ENCODE measurements at regions not wholly inside any gene's neighbourhood (a gene's known extent, or its start where the extent isn't known, plus 50 kb on each side); places are given as distances from the start of the nearest gene placed in this dataset.

GRCh38 chr3:157767607-157768006, 264.4 kb upstream of the VEPH1 start:
- Mint-ChIP-seq H3K27ac (no peak overlapping the region), H3K27me3 (no peaks in the 10 kb centered on the region), H3K4me3 (no peak overlapping the region), H3K36me3 (no peaks in the 10 kb centered on the region), H3K4me1 (ENCODE audit: low read depth) (no peaks in the 10 kb centered on the region), H3K9me3 (no peaks in the 10 kb centered on the region)
- CTCF ChIA-PET, result no interaction called here
- POLR2A ChIA-PET, result no interaction called here
- DNase-seq, result no peak
- intact Hi-C loops (cut with micrococcal nuclease), result no loop called here

GRCh38 chr3:157763644-157764043, 260.4 kb upstream of the VEPH1 start:
- Mint-ChIP-seq H3K36me3 (no peaks in the 10 kb centered on the region), H3K9me3 (no peaks in the 10 kb centered on the region), H3K27me3 (no peaks in the 10 kb centered on the region), H3K27ac (no peak overlapping the region), H3K4me3 (no peak overlapping the region), H3K4me1 (ENCODE audit: low read depth) (no peaks in the 10 kb centered on the region)
- ChIA-PET CTCF (no interaction called here), POLR2A (no interaction called here)
- no peak for DNase-seq
- intact Hi-C loops (cut with micrococcal nuclease), result no loop called here

GRCh38 chr3:157759311-157759710, 256.1 kb upstream of the VEPH1 start:
- DNase-seq, result no peak
- CTCF ChIA-PET, result no interaction called here
- Mint-ChIP-seq H3K27ac (no peak overlapping the region), H3K4me3 (no peak overlapping the region), H3K9me3 (no peaks in the 10 kb centered on the region), H3K36me3 (no peaks in the 10 kb centered on the region), H3K27me3 (no peaks in the 10 kb centered on the region), H3K4me1 (ENCODE audit: low read depth) (no peaks in the 10 kb centered on the region)
- intact Hi-C loops (cut with micrococcal nuclease), result no loop called here
- POLR2A ChIA-PET, result no interaction called here

GRCh38 chr3:157755233-157755632, 252.0 kb upstream of the VEPH1 start:
- Mint-ChIP-seq H3K4me1 (ENCODE audit: low read depth) (no peaks in the 10 kb centered on the region), H3K27me3 (no peaks in the 10 kb centered on the region), H3K9me3 (no peaks in the 10 kb centered on the region), H3K27ac (no peak overlapping the region), H3K4me3 (no peak overlapping the region), H3K36me3 (no peaks in the 10 kb centered on the region)
- DNase-seq, result no peak
- intact Hi-C loops (cut with micrococcal nuclease), result no loop called here
- ChIA-PET POLR2A (no interaction called here), CTCF (no interaction called here)

GRCh38 chr3:157754451-157754850, 251.2 kb upstream of the VEPH1 start:
- no peaks in the 10 kb centered on the region for H3K36me3 Mint-ChIP-seq
- H3K27me3 Mint-ChIP-seq, result no peaks in the 10 kb centered on the region
- H3K4me1 Mint-ChIP-seq (ENCODE audit: low read depth), result no peaks in the 10 kb centered on the region
- ChIA-PET POLR2A (no interaction called here), CTCF (no interaction called here)
- no peak overlapping the region for H3K27ac Mint-ChIP-seq
- DNase-seq, result no peak
- no peak overlapping the region for H3K4me3 Mint-ChIP-seq
- H3K9me3 Mint-ChIP-seq, result no peaks in the 10 kb centered on the region
- intact Hi-C loops (cut with micrococcal nuclease), result no loop called here

- no peaks in the 10 kb centered on the region for H3K9me3 Mint-ChIP-seq
- no peak overlapping the region for H3K4me3 Mint-ChIP-seq
- H3K27me3 Mint-ChIP-seq, result no peaks in the 10 kb centered on the region
- ChIA-PET CTCF (no interaction called here), POLR2A (no interaction called here)
- DNase-seq, result no peak
- intact Hi-C loops (cut with micrococcal nuclease), result no loop called here
- no peak overlapping the region for H3K27ac Mint-ChIP-seq
- H3K36me3 Mint-ChIP-seq, result no peaks in the 10 kb centered on the region
- H3K4me1 Mint-ChIP-seq (ENCODE audit: low read depth), result no peaks in the 10 kb centered on the region
Observed at GRCh38 chr3:157753787-157754136, 250.5 kb upstream of the VEPH1 start.

GRCh38 chr3:157752956-157753786, 250.0 kb upstream of the VEPH1 start:
- Mint-ChIP-seq H3K27ac (no peak overlapping the region), H3K4me1 (ENCODE audit: low read depth) (no peaks in the 10 kb centered on the region), H3K36me3 (no peaks in the 10 kb centered on the region), H3K27me3 (no peaks in the 10 kb centered on the region), H3K9me3 (no peaks in the 10 kb centered on the region), H3K4me3 (no peak overlapping the region)
- intact Hi-C loops (cut with micrococcal nuclease), result no loop called here
- POLR2A ChIA-PET, result no interaction called here
- DNase-seq, result no peak
- CTCF ChIA-PET, result no interaction called here

- Mint-ChIP-seq H3K27ac (no peak overlapping the region), H3K4me3 (no peak overlapping the region), H3K9me3 (no peaks in the 10 kb centered on the region), H3K27me3 (no peaks in the 10 kb centered on the region), H3K36me3 (no peaks in the 10 kb centered on the region), H3K4me1 (ENCODE audit: low read depth) (no peaks in the 10 kb centered on the region)
- CTCF ChIA-PET, result no interaction called here
- POLR2A ChIA-PET, result no interaction called here
- DNase-seq, result no peak
- intact Hi-C loops (cut with micrococcal nuclease), result no loop called here
Observed at GRCh38 chr3:157752554-157752953, 249.3 kb upstream of the VEPH1 start.

GRCh38 chr3:157751386-157751785, 248.2 kb upstream of the VEPH1 start:
- no peak overlapping the region for H3K4me3 Mint-ChIP-seq

GRCh38 chr3:157746391-157746790, 243.2 kb upstream of the VEPH1 start:
- POLR2A ChIA-PET, result no interaction called here
- Mint-ChIP-seq H3K4me1 (ENCODE audit: low read depth) (no peaks in the 10 kb centered on the region), H3K9me3 (peaks cover 11% of the 10 kb centered on the region), H3K27me3 (no peaks in the 10 kb centered on the region), H3K36me3 (no peaks in the 10 kb centered on the region), H3K27ac (no peak overlapping the region), H3K4me3 (no peak overlapping the region)
- intact Hi-C loops (cut with micrococcal nuclease), result no loop called here
- CTCF ChIA-PET, result no interaction called here
- DNase-seq, result no peak

More at GRCh38 chr3:157751386-157751785, 248.2 kb upstream of the VEPH1 start:
- ChIA-PET POLR2A (no interaction called here), CTCF (no interaction called here)
- intact Hi-C loops (cut with micrococcal nuclease), result no loop called here
- Mint-ChIP-seq H3K4me1 (ENCODE audit: low read depth) (no peaks in the 10 kb centered on the region), H3K27ac (no peak overlapping the region), H3K9me3 (no peaks in the 10 kb centered on the region), H3K36me3 (no peaks in the 10 kb centered on the region), H3K27me3 (no peaks in the 10 kb centered on the region)
- DNase-seq, result no peak

GRCh38 chr3:157741607-157742006, 238.4 kb upstream of the VEPH1 start:
- no peak overlapping the region for H3K27ac Mint-ChIP-seq
- H3K27me3 Mint-ChIP-seq, result no peaks in the 10 kb centered on the region
- no peaks in the 10 kb centered on the region for H3K36me3 Mint-ChIP-seq
- CTCF ChIA-PET, result no interaction called here
- POLR2A ChIA-PET, result no interaction called here
- no peaks in the 10 kb centered on the region for H3K4me1 Mint-ChIP-seq (ENCODE audit: low read depth)
- peaks cover 11% of the 10 kb centered on the region for H3K9me3 Mint-ChIP-seq
- intact Hi-C loops (cut with micrococcal nuclease), result no loop called here
- H3K4me3 Mint-ChIP-seq, result no peak overlapping the region
- DNase-seq, result no peak

GRCh38 chr3:157738441-157738840, 235.2 kb upstream of the VEPH1 start:
- POLR2A ChIA-PET, result no interaction called here
- Mint-ChIP-seq H3K27ac (no peak overlapping the region), H3K4me1 (ENCODE audit: low read depth) (no peaks in the 10 kb centered on the region), H3K9me3 (peaks cover 14% of the 10 kb centered on the region), H3K27me3 (no peaks in the 10 kb centered on the region), H3K36me3 (no peaks in the 10 kb centered on the region), H3K4me3 (no peak overlapping the region)
- intact Hi-C loops (cut with micrococcal nuclease), result no loop called here
- DNase-seq, result no peak
- CTCF ChIA-PET, result no interaction called here

GRCh38 chr3:157718800-157719199, 215.6 kb upstream of the VEPH1 start:
- Mint-ChIP-seq H3K27me3 (no peaks in the 10 kb centered on the region), H3K4me1 (ENCODE audit: low read depth) (no peaks in the 10 kb centered on the region), H3K27ac (no peak overlapping the region), H3K4me3 (no peak overlapping the region), H3K9me3 (peaks cover 8% of the 10 kb centered on the region), H3K36me3 (no peaks in the 10 kb centered on the region)
- DNase-seq, result no peak
- ChIA-PET POLR2A (no interaction called here), CTCF (no interaction called here)
- intact Hi-C loops (cut with micrococcal nuclease), result no loop called here

All from activated CD4-positive, alpha-beta memory T cell treated with anti-CD3 and anti-CD28 coated beads for 36 hours (primary cell).